GM23338 (cell line): ENCODE measurements at regions not wholly inside any gene's neighbourhood (a gene's known extent, or its start where the extent isn't known, plus 50 kb on each side); places are given as distances from the start of the nearest gene placed in this dataset.

Experiments used
- ATAC-seq: fragments of 200-7000 bp; cut with Tn5 transposase; 3 replicates; pipeline ENCODE4 v1.9.1; 2020
- DNase-seq: peaks from one replicate; pipeline ENCODE4 v3.0.0-alpha.2; 2015; ENCODE audit warnings: low spot score
- H2AFZ ChIP-seq: fragments of 200-600 bp; sonication (generic); 2 replicates; pipeline ENCODE4 v1.8.0; 2016; ENCODE audit warnings: antibody characterized with exemption, mild to moderate bottlenecking, moderate library complexity
- H3F3A ChIP-seq: fragments of 200-600 bp; sonication (generic); replicated peaks from 2 replicates; pipeline ENCODE4 v1.8.0; 2017; ENCODE audit warnings: antibody characterized with exemption, mixed run types, low read depth
- H3K27ac ChIP-seq: fragments of 200-600 bp; sonication (generic); 2 replicates; pipeline ENCODE4 v1.6.1; 2016; ENCODE audit warnings: low read depth
- H3K27me3 ChIP-seq: fragments of 200-600 bp; sonication (generic); 2 replicates; pipeline ENCODE4 v1.8.0; 2016; ENCODE audit warnings: mild to moderate bottlenecking, mixed run types, moderate library complexity; ENCODE audit not compliant: insufficient read depth
- H3K36me3 ChIP-seq: fragments of 200-600 bp; sonication (generic); 2 replicates; pipeline ENCODE4 v1.8.0; 2016; ENCODE audit warnings: mild to moderate bottlenecking; ENCODE audit not compliant: insufficient read depth
- H3K4me1 ChIP-seq: fragments of 200-600 bp; sonication (generic); 2 replicates; pipeline ENCODE4 v1.8.0; 2016; ENCODE audit warnings: mild to moderate bottlenecking, moderate library complexity; ENCODE audit not compliant: insufficient read depth
- H3K4me2 ChIP-seq: fragments of 200-600 bp; sonication (generic); 2 replicates; pipeline ENCODE4 v1.7.1; 2017; ENCODE audit warnings: mixed run types
- H3K4me3 ChIP-seq: fragments of 200-600 bp; sonication (generic); 2 replicates; pipeline ENCODE4 v1.6.1; 2016; ENCODE audit warnings: mixed run types
- H3K79me2 ChIP-seq: fragments of 200-600 bp; sonication (generic); replicated peaks from 2 replicates; pipeline ENCODE4 v1.8.0; 2017; ENCODE audit warnings: mild to moderate bottlenecking; ENCODE audit not compliant: insufficient read depth
- H3K9me2 ChIP-seq: fragments of 200-600 bp; sonication (generic); 2 replicates; pipeline ENCODE4 v1.8.0; 2017; ENCODE audit not compliant: insufficient read depth
- H4K20me1 ChIP-seq: fragments of 200-600 bp; sonication (generic); replicated peaks from 2 replicates; pipeline ENCODE4 v1.8.0; 2017; ENCODE audit warnings: mild to moderate bottlenecking; ENCODE audit not compliant: insufficient read depth
- H3K27ac Mint-ChIP-seq: 2 replicates; pipeline ENCODE4 v1.8.0; 2020; ENCODE audit warnings: inconsistent platforms, mild to moderate bottlenecking, moderate library complexity, mixed read lengths
- H3K27me3 Mint-ChIP-seq: 3 replicates; pipeline ENCODE4 v1.8.0; 2022; ENCODE audit warnings: low read depth, mild to moderate bottlenecking, moderate library complexity, mixed read lengths, inconsistent platforms; ENCODE audit not compliant: insufficient read depth, poor library complexity
- H3K36me3 Mint-ChIP-seq: 3 replicates; pipeline ENCODE4 v1.8.0; 2021; ENCODE audit warnings: low read depth, mild to moderate bottlenecking, inconsistent platforms, moderate library complexity, mixed read lengths
- H3K4me1 Mint-ChIP-seq: 3 replicates; pipeline ENCODE4 v1.8.0; 2020; ENCODE audit warnings: mild to moderate bottlenecking, inconsistent platforms, mixed read lengths
- H3K4me3 Mint-ChIP-seq: 3 replicates; pipeline ENCODE4 v1.8.0; 2021; ENCODE audit warnings: moderate library complexity, mild to moderate bottlenecking, inconsistent platforms, mixed read lengths
- H3K9me3 Mint-ChIP-seq: 3 replicates; pipeline ENCODE4 v1.8.0; 2020; ENCODE audit warnings: moderate library complexity, mild to moderate bottlenecking, inconsistent platforms, mixed read lengths
- JUNB ChIP-seq: IDR thresholded peaks from one replicate; pipeline ENCODE4 v1.6.1; 2016; ENCODE audit warnings: antibody characterized with exemption; ENCODE audit not compliant: unreplicated experiment
- NANOG ChIP-seq: IDR thresholded peaks from 2 replicates; pipeline ENCODE4 v1.6.1; 2016; ENCODE audit warnings: antibody characterized with exemption, borderline replicate concordance
- POLR2AphosphoS5 ChIP-seq: IDR thresholded peaks from 2 replicates; pipeline ENCODE4 v1.6.1; 2016; ENCODE audit warnings: antibody characterized with exemption, low read depth
- REST ChIP-seq: IDR thresholded peaks from one replicate; pipeline ENCODE4 v1.6.1; 2018; ENCODE audit warnings: antibody characterized with exemption; ENCODE audit not compliant: unreplicated experiment
- STAT1 ChIP-seq: IDR thresholded peaks from one replicate; pipeline ENCODE4 v1.6.1; 2016; ENCODE audit warnings: antibody characterized with exemption; ENCODE audit not compliant: unreplicated experiment
- ZNF114 ChIP-seq: fragments of 250-450 bp; sonication (Bioruptor Pico); IDR thresholded peaks from 2 replicates; pipeline ENCODE4 v1.5.0; 2020; ENCODE audit warnings: mild to moderate bottlenecking, moderate library complexity
- TF ChIP-seq, protein P1 (sequence below): IDR thresholded peaks from 2 replicates; pipeline ENCODE4 v1.6.1; 2016; ENCODE audit warnings: antibody characterized with exemption
- TF ChIP-seq, protein P2 (sequence below), 2 experiments: fragments of 200-600 bp in 1 of 2; sonication (generic) in 1 of 2; conservative IDR thresholded peaks; 2 replicates each; pipeline versions ENCODE4 v1.5.1 to v1.6.1; 2016 to 2017; ENCODE audit warnings: antibody characterized with exemption in 2 of 2, low read depth in 2 of 2, mild to moderate bottlenecking in 2 of 2, moderate library complexity in 1 of 2
- TF ChIP-seq, protein P3 (sequence below): fragments of 250-450 bp; sonication (Bioruptor Pico); IDR thresholded peaks from 2 replicates; pipeline ENCODE4 v1.5.0; 2020; ENCODE audit warnings: mild to moderate bottlenecking, moderate library complexity

GRCh38 chr4:160021870-160022269 lies 919.0 kb downstream of the RAPGEF2 start (continued):
- TF ChIP-seq, protein P1, sequence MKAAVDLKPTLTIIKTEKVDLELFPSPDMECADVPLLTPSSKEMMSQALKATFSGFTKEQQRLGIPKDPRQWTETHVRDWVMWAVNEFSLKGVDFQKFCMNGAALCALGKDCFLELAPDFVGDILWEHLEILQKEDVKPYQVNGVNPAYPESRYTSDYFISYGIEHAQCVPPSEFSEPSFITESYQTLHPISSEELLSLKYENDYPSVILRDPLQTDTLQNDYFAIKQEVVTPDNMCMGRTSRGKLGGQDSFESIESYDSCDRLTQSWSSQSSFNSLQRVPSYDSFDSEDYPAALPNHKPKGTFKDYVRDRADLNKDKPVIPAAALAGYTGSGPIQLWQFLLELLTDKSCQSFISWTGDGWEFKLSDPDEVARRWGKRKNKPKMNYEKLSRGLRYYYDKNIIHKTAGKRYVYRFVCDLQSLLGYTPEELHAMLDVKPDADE = no peak
- TF ChIP-seq REST (no peak), POLR2AphosphoS5 (no peak), NANOG (no peak), STAT1 (no peak), ZNF114 (CRISPR knock-in tag) (no peak), JUNB (no peak)
- TF ChIP-seq, protein P2, sequence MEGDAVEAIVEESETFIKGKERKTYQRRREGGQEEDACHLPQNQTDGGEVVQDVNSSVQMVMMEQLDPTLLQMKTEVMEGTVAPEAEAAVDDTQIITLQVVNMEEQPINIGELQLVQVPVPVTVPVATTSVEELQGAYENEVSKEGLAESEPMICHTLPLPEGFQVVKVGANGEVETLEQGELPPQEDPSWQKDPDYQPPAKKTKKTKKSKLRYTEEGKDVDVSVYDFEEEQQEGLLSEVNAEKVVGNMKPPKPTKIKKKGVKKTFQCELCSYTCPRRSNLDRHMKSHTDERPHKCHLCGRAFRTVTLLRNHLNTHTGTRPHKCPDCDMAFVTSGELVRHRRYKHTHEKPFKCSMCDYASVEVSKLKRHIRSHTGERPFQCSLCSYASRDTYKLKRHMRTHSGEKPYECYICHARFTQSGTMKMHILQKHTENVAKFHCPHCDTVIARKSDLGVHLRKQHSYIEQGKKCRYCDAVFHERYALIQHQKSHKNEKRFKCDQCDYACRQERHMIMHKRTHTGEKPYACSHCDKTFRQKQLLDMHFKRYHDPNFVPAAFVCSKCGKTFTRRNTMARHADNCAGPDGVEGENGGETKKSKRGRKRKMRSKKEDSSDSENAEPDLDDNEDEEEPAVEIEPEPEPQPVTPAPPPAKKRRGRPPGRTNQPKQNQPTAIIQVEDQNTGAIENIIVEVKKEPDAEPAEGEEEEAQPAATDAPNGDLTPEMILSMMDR (conservative IDR thresholded peaks at IDR 0.05; ENCODE audit: low read depth in 2 of 2) = no peak

GRCh38 chr4:160026721-160027120 lies 923.8 kb downstream of the RAPGEF2 start:
- Mint-ChIP-seq H3K36me3 (no peaks in the 10 kb centered on the region), H3K4me1 (peaks cover 11% of the 10 kb centered on the region), H3K4me3 (no peak overlapping the region), H3K9me3 (no peaks in the 10 kb centered on the region), H3K27ac (peak overlapping the region; percentile 73), H3K27me3 (no peaks in the 10 kb centered on the region)
- peak; percentile 17 for DNase-seq
- ATAC-seq = no peak; the same call in 2 of the 3 replicates
- H3K4me3 ChIP-seq = no peak overlapping the region
- no peak overlapping the region for H3K4me2 ChIP-seq
- no peaks in the 10 kb centered on the region for H3K79me2 ChIP-seq
- H4K20me1 ChIP-seq = no peaks in the 10 kb centered on the region
- H3K9me2 ChIP-seq = peaks cover 10% of the 10 kb centered on the region
- H3F3A ChIP-seq = no peaks in the 10 kb centered on the region
- no peaks in the 10 kb centered on the region for H3K27me3 ChIP-seq
- no peak overlapping the region for H3K27ac ChIP-seq
- no peaks in the 10 kb centered on the region for H3K4me1 ChIP-seq
- TF ChIP-seq, protein P3, sequence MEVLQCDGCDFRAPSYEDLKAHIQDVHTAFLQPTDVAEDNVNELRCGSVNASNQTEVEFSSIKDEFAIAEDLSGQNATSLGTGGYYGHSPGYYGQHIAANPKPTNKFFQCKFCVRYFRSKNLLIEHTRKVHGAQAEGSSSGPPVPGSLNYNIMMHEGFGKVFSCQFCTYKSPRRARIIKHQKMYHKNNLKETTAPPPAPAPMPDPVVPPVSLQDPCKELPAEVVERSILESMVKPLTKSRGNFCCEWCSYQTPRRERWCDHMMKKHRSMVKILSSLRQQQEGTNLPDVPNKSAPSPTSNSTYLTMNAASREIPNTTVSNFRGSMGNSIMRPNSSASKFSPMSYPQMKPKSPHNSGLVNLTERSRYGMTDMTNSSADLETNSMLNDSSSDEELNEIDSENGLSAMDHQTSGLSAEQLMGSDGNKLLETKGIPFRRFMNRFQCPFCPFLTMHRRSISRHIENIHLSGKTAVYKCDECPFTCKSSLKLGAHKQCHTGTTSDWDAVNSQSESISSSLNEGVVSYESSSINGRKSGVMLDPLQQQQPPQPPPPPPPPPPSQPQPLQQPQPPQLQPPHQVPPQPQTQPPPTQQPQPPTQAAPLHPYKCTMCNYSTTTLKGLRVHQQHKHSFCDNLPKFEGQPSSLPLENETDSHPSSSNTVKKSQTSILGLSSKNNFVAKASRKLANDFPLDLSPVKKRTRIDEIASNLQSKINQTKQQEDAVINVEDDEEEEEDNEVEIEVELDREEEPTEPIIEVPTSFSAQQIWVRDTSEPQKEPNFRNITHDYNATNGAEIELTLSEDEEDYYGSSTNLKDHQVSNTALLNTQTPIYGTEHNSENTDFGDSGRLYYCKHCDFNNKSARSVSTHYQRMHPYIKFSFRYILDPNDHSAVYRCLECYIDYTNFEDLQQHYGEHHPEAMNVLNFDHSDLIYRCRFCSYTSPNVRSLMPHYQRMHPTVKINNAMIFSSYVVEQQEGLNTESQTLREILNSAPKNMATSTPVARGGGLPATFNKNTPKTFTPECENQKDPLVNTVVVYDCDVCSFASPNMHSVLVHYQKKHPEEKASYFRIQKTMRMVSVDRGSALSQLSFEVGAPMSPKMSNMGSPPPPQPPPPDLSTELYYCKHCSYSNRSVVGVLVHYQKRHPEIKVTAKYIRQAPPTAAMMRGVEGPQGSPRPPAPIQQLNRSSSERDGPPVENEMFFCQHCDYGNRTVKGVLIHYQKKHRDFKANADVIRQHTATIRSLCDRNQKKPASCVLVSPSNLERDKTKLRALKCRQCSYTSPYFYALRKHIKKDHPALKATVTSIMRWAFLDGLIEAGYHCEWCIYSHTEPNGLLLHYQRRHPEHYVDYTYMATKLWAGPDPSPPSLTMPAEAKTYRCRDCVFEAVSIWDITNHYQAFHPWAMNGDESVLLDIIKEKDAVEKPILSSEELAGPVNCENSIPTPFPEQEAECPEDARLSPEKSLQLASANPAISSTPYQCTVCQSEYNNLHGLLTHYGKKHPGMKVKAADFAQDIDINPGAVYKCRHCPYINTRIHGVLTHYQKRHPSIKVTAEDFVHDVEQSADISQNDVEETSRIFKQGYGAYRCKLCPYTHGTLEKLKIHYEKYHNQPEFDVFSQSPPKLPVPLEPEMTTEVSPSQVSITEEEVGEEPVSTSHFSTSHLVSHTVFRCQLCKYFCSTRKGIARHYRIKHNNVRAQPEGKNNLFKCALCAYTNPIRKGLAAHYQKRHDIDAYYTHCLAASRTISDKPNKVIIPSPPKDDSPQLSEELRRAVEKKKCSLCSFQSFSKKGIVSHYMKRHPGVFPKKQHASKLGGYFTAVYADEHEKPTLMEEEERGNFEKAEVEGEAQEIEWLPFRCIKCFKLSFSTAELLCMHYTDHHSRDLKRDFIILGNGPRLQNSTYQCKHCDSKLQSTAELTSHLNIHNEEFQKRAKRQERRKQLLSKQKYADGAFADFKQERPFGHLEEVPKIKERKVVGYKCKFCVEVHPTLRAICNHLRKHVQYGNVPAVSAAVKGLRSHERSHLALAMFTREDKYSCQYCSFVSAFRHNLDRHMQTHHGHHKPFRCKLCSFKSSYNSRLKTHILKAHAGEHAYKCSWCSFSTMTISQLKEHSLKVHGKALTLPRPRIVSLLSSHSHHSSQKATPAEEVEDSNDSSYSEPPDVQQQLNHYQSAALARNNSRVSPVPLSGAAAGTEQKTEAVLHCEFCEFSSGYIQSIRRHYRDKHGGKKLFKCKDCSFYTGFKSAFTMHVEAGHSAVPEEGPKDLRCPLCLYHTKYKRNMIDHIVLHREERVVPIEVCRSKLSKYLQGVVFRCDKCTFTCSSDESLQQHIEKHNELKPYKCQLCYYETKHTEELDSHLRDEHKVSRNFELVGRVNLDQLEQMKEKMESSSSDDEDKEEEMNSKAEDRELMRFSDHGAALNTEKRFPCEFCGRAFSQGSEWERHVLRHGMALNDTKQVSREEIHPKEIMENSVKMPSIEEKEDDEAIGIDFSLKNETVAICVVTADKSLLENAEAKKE (CRISPR knock-in tag) = no peak
- peak overlapping the region; percentile 91 for H2AFZ ChIP-seq
- no peaks in the 10 kb centered on the region for H3K36me3 ChIP-seq
